ENCODE measurements at regions not wholly inside any gene's neighbourhood (a gene's known extent, or its start where the extent isn't known, plus 50 kb on each side); places are given as distances from the start of the nearest gene placed in this dataset.

- no peaks in the 10 kb centered on the region for H3K27me3 ChIP-seq
- DNase-seq = no peak
- peaks cover 14 to 19% of the 10 kb centered on the region in 2 donors for H3K4me1 ChIP-seq
- peak; percentile 70 for ATAC-seq
- no peak for TF ChIP-seq CTCF (IDR thresholded peaks at IDR 0.05)
- intact Hi-C loops (cut with DNase I) = no loop called here
- no peaks in the 10 kb centered on the region for H3K36me3 ChIP-seq
- H3K27ac ChIP-seq = peak overlapping the region; percentile 53 to 60
- no peak overlapping the region for H3K4me3 ChIP-seq
- no peaks in the 10 kb centered on the region for H3K9me3 ChIP-seq
Observed at GRCh38 chr11:88402192-88402715, 64.7 kb upstream of the CTSC start.

GRCh38 chr11:88398791-88399570, 61.4 kb upstream of the CTSC start:
- H3K4me3 ChIP-seq = no peak overlapping the region
- H3K27me3 ChIP-seq = no peaks in the 10 kb centered on the region
- H3K36me3 ChIP-seq = no peaks in the 10 kb centered on the region
- ATAC-seq = no peak
- H3K9me3 ChIP-seq = no peaks in the 10 kb centered on the region
- TF ChIP-seq CTCF (IDR thresholded peaks at IDR 0.05) = no peak
- no peak overlapping the region for H3K27ac ChIP-seq
- peaks cover 7 to 12% of the 10 kb centered on the region in 2 donors for H3K4me1 ChIP-seq
- peak in 1 of 4 donors; percentile 27 for DNase-seq
- intact Hi-C loops (cut with DNase I) = no loop called here

GRCh38 chr11:88398372-88398771, 60.8 kb upstream of the CTSC start:
- no peak for TF ChIP-seq CTCF (IDR thresholded peaks at IDR 0.05)
- H3K9me3 ChIP-seq = no peaks in the 10 kb centered on the region
- H3K4me1 ChIP-seq = peaks cover 7 to 12% of the 10 kb centered on the region in 2 donors
- H3K27ac ChIP-seq = no peak overlapping the region
- H3K27me3 ChIP-seq = no peaks in the 10 kb centered on the region
- ATAC-seq (peak; percentile 67), DNase-seq (no peak)
- intact Hi-C loops (cut with DNase I) = no loop called here
- H3K4me3 ChIP-seq = no peak overlapping the region
- H3K36me3 ChIP-seq = no peaks in the 10 kb centered on the region

GRCh38 chr11:88390254-88390653, 52.7 kb upstream of the CTSC start:
- DNase-seq (no peak), ATAC-seq (no peak)
- H3K4me1 ChIP-seq = no peaks in the 10 kb centered on the region
- no peaks in the 10 kb centered on the region for H3K36me3 ChIP-seq
- no peak overlapping the region for H3K4me3 ChIP-seq
- no peaks in the 10 kb centered on the region for H3K9me3 ChIP-seq
- no peak overlapping the region for H3K27ac ChIP-seq
- no peak for TF ChIP-seq CTCF (IDR thresholded peaks at IDR 0.05)
- no peaks in the 10 kb centered on the region for H3K27me3 ChIP-seq
- intact Hi-C loops (cut with DNase I) = no loop called here

GRCh38 chr11:88387957-88388356, 50.4 kb upstream of the CTSC start:
- no peak overlapping the region for H3K4me3 ChIP-seq
- no peak overlapping the region for H3K27ac ChIP-seq
- no peak for TF ChIP-seq CTCF (IDR thresholded peaks at IDR 0.05)
- DNase-seq = no peak
- H3K4me1 ChIP-seq = no peaks in the 10 kb centered on the region
- no peaks in the 10 kb centered on the region for H3K9me3 ChIP-seq
- H3K27me3 ChIP-seq = no peaks in the 10 kb centered on the region
- no peaks in the 10 kb centered on the region for H3K36me3 ChIP-seq
- intact Hi-C loops (cut with DNase I) = no loop called here
- no peak for ATAC-seq

Measured in left lung (tissue), 4 donors.